Left kidney (tissue), 1 donor: ENCODE measurements at regions not wholly inside any gene's neighbourhood (a gene's known extent, or its start where the extent isn't known, plus 50 kb on each side); places are given as distances from the start of the nearest gene placed in this dataset.

Experiments used
- DNase-seq: peaks from one replicate; pipeline ENCODE4 v3.0.0-alpha.2; 2013

GRCh38 chr5:171629221-171629620 is 156.4 kb upstream of the SMIM23 start:
- DNase-seq: no peak

GRCh38 chr5:171629628-171630349 is 155.8 kb upstream of the SMIM23 start:
- DNase-seq: peak; percentile 59

- no peak for DNase-seq
These were observed 155.1 kb upstream of the SMIM23 start for GRCh38 chr5:171630350-171631065.

GRCh38 chr5:171632616-171633015 is 153.0 kb upstream of the SMIM23 start:
- DNase-seq: no peak

- DNase-seq: no peak
These were observed 151.7 kb upstream of the SMIM23 start for GRCh38 chr5:171633776-171634470.

- DNase-seq: no peak
These were observed 151.1 kb upstream of the SMIM23 start for GRCh38 chr5:171634511-171634910.

GRCh38 chr5:171635028-171635427 is 150.6 kb upstream of the SMIM23 start:
- DNase-seq: no peak

GRCh38 chr5:171635561-171636245 is 149.9 kb upstream of the SMIM23 start:
- DNase-seq: no peak

GRCh38 chr5:171637811-171638210 is 147.8 kb upstream of the SMIM23 start:
- DNase-seq: no peak

- no peak for DNase-seq
These were observed 146.4 kb upstream of the SMIM23 start for GRCh38 chr5:171639205-171639621.

GRCh38 chr5:171639966-171640365 is 145.7 kb upstream of the SMIM23 start:
- no peak for DNase-seq

- DNase-seq: no peak
These were observed 145.1 kb upstream of the SMIM23 start for GRCh38 chr5:171640480-171640879.

- no peak for DNase-seq
These were observed 143.7 kb upstream of the SMIM23 start for GRCh38 chr5:171641891-171642290.

- DNase-seq: no peak
These were observed 142.7 kb upstream of the SMIM23 start for GRCh38 chr5:171642894-171643293.

- DNase-seq: no peak
These were observed 141.1 kb upstream of the SMIM23 start for GRCh38 chr5:171644536-171644935.

GRCh38 chr5:171646102-171647042 is 139.2 kb upstream of the SMIM23 start:
- DNase-seq: no peak

- DNase-seq: no peak
These were observed 138.3 kb upstream of the SMIM23 start for GRCh38 chr5:171647043-171647903.

- DNase-seq: no peak
These were observed 137.7 kb upstream of the SMIM23 start for GRCh38 chr5:171647904-171648260.

GRCh38 chr5:171648279-171649074 is 137.1 kb upstream of the SMIM23 start:
- DNase-seq: no peak

GRCh38 chr5:171649075-171649401 is 136.6 kb upstream of the SMIM23 start:
- no peak for DNase-seq
